ENCODE measurements at regions not wholly inside any gene's neighbourhood (a gene's known extent, or its start where the extent isn't known, plus 50 kb on each side); places are given as distances from the start of the nearest gene placed in this dataset.

DNA sequence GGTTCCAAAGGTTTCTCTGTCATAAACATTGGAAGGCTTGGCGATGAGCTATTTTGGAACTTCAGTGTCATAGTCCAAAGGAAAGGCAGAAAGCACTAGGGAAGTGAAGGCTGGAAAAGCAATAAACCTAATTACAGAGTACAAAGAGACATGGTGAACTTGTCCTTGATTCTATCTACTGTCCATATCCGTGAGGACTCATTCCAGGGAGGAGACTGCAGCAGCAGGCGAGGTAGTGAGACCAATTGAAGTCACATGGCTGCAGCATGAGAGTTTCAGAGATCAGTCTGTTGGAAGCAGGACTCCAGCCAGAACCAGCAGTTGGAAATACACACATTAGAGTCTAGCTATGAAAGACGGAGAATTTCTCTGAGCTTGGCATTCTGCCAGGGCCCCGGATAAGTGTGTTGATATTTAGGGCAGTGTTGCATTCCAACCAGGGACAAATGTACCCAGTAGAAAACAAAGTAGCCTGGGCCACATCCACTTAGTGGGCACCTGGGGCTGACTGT is 54.1 kb upstream of the ARHGAP42 start:
- H3K27me3 ChIP-seq = no peaks in the 10 kb centered on the region

GRCh38 chr11:100635194-100635593 is 51.9 kb upstream of the ARHGAP42 start:
- Histone ChIP-seq H3K27me3 (no peaks in the 10 kb centered on the region), H3K4me1 (no peaks in the 10 kb centered on the region), H3K36me3 (no peaks in the 10 kb centered on the region), H3K4me3 (no peak overlapping the region), H3K9me3 (no peaks in the 10 kb centered on the region), H3K27ac (no peak overlapping the region)
- DNase-seq = no peak
- TF ChIP-seq POLR2A (IDR thresholded peaks at IDR 0.05) = no peak
- TF ChIP-seq, protein P1, sequence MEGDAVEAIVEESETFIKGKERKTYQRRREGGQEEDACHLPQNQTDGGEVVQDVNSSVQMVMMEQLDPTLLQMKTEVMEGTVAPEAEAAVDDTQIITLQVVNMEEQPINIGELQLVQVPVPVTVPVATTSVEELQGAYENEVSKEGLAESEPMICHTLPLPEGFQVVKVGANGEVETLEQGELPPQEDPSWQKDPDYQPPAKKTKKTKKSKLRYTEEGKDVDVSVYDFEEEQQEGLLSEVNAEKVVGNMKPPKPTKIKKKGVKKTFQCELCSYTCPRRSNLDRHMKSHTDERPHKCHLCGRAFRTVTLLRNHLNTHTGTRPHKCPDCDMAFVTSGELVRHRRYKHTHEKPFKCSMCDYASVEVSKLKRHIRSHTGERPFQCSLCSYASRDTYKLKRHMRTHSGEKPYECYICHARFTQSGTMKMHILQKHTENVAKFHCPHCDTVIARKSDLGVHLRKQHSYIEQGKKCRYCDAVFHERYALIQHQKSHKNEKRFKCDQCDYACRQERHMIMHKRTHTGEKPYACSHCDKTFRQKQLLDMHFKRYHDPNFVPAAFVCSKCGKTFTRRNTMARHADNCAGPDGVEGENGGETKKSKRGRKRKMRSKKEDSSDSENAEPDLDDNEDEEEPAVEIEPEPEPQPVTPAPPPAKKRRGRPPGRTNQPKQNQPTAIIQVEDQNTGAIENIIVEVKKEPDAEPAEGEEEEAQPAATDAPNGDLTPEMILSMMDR (IDR thresholded peaks at IDR 0.05) = no peak
- intact Hi-C loops (cut with DNase I; ENCODE audit: low total_unique reads) = no loop called here

More for the DNA sequence above, 54.1 kb upstream of the ARHGAP42 start:
- H3K9me3 ChIP-seq = no peaks in the 10 kb centered on the region
- peak; percentile 33 to 34 for DNase-seq
- intact Hi-C loops (cut with DNase I; ENCODE audit: low total_unique reads) = no loop called here
- no peak overlapping the region for H3K4me3 ChIP-seq
- TF ChIP-seq, protein P1 (IDR thresholded peaks at IDR 0.05) = no peak
- no peak for TF ChIP-seq POLR2A (IDR thresholded peaks at IDR 0.05)
- no peaks in the 10 kb centered on the region for H3K4me1 ChIP-seq
- H3K36me3 ChIP-seq = no peaks in the 10 kb centered on the region
- peak overlapping the region in 1 of 2 donors; percentile 43 for H3K27ac ChIP-seq

- no peaks in the 10 kb centered on the region for H3K27me3 ChIP-seq
- no peak overlapping the region for H3K27ac ChIP-seq
- no peaks in the 10 kb centered on the region for H3K9me3 ChIP-seq
- no peak for DNase-seq
- H3K4me1 ChIP-seq = no peaks in the 10 kb centered on the region
- no peak overlapping the region for H3K4me3 ChIP-seq
- no peaks in the 10 kb centered on the region for H3K36me3 ChIP-seq
- intact Hi-C loops (cut with DNase I; ENCODE audit: low total_unique reads) = no loop called here
- no peak for TF ChIP-seq POLR2A (IDR thresholded peaks at IDR 0.05)
- TF ChIP-seq, protein P1 (IDR thresholded peaks at IDR 0.05) = no peak
These were observed 50.6 kb upstream of the ARHGAP42 start for GRCh38 chr11:100636536-100636935.
